GM23338 (cell line): ENCODE measurements at regions not wholly inside any gene's neighbourhood (a gene's known extent, or its start where the extent isn't known, plus 50 kb on each side); places are given as distances from the start of the nearest gene placed in this dataset.

ENCODE experiments used
- ATAC-seq: fragments of 200-7000 bp; cut with Tn5 transposase; 3 replicates; pipeline ENCODE4 v1.9.1; 2020
- DNase-seq: peaks from one replicate; pipeline ENCODE4 v3.0.0-alpha.2; 2015; ENCODE audit warnings: low spot score
- H2AFZ ChIP-seq: fragments of 200-600 bp; sonication (generic); 2 replicates; pipeline ENCODE4 v1.8.0; 2016; ENCODE audit warnings: antibody characterized with exemption, mild to moderate bottlenecking, moderate library complexity
- H3F3A ChIP-seq: fragments of 200-600 bp; sonication (generic); replicated peaks from 2 replicates; pipeline ENCODE4 v1.8.0; 2017; ENCODE audit warnings: antibody characterized with exemption, mixed run types, low read depth
- H3K27ac ChIP-seq: fragments of 200-600 bp; sonication (generic); 2 replicates; pipeline ENCODE4 v1.6.1; 2016; ENCODE audit warnings: low read depth
- H3K27me3 ChIP-seq: fragments of 200-600 bp; sonication (generic); 2 replicates; pipeline ENCODE4 v1.8.0; 2016; ENCODE audit warnings: mild to moderate bottlenecking, mixed run types, moderate library complexity; ENCODE audit not compliant: insufficient read depth
- H3K36me3 ChIP-seq: fragments of 200-600 bp; sonication (generic); 2 replicates; pipeline ENCODE4 v1.8.0; 2016; ENCODE audit warnings: mild to moderate bottlenecking; ENCODE audit not compliant: insufficient read depth
- H3K4me1 ChIP-seq: fragments of 200-600 bp; sonication (generic); 2 replicates; pipeline ENCODE4 v1.8.0; 2016; ENCODE audit warnings: mild to moderate bottlenecking, moderate library complexity; ENCODE audit not compliant: insufficient read depth
- H3K4me2 ChIP-seq: fragments of 200-600 bp; sonication (generic); 2 replicates; pipeline ENCODE4 v1.7.1; 2017; ENCODE audit warnings: mixed run types
- H3K4me3 ChIP-seq: fragments of 200-600 bp; sonication (generic); 2 replicates; pipeline ENCODE4 v1.6.1; 2016; ENCODE audit warnings: mixed run types
- H3K79me2 ChIP-seq: fragments of 200-600 bp; sonication (generic); replicated peaks from 2 replicates; pipeline ENCODE4 v1.8.0; 2017; ENCODE audit warnings: mild to moderate bottlenecking; ENCODE audit not compliant: insufficient read depth
- H3K9me2 ChIP-seq: fragments of 200-600 bp; sonication (generic); 2 replicates; pipeline ENCODE4 v1.8.0; 2017; ENCODE audit not compliant: insufficient read depth
- H4K20me1 ChIP-seq: fragments of 200-600 bp; sonication (generic); replicated peaks from 2 replicates; pipeline ENCODE4 v1.8.0; 2017; ENCODE audit warnings: mild to moderate bottlenecking; ENCODE audit not compliant: insufficient read depth
- H3K27ac Mint-ChIP-seq: 2 replicates; pipeline ENCODE4 v1.8.0; 2020; ENCODE audit warnings: inconsistent platforms, mild to moderate bottlenecking, moderate library complexity, mixed read lengths
- H3K27me3 Mint-ChIP-seq: 3 replicates; pipeline ENCODE4 v1.8.0; 2022; ENCODE audit warnings: low read depth, mild to moderate bottlenecking, moderate library complexity, mixed read lengths, inconsistent platforms; ENCODE audit not compliant: insufficient read depth, poor library complexity
- H3K36me3 Mint-ChIP-seq: 3 replicates; pipeline ENCODE4 v1.8.0; 2021; ENCODE audit warnings: low read depth, mild to moderate bottlenecking, inconsistent platforms, moderate library complexity, mixed read lengths
- H3K4me1 Mint-ChIP-seq: 3 replicates; pipeline ENCODE4 v1.8.0; 2020; ENCODE audit warnings: mild to moderate bottlenecking, inconsistent platforms, mixed read lengths
- H3K4me3 Mint-ChIP-seq: 3 replicates; pipeline ENCODE4 v1.8.0; 2021; ENCODE audit warnings: moderate library complexity, mild to moderate bottlenecking, inconsistent platforms, mixed read lengths
- H3K9me3 Mint-ChIP-seq: 3 replicates; pipeline ENCODE4 v1.8.0; 2020; ENCODE audit warnings: moderate library complexity, mild to moderate bottlenecking, inconsistent platforms, mixed read lengths
- CREB1 ChIP-seq: fragments of 250-450 bp; sonication (Bioruptor Pico); IDR thresholded peaks from 2 replicates; pipeline ENCODE4 v1.5.0; 2020; ENCODE audit warnings: low read depth, mild to moderate bottlenecking, moderate library complexity
- EZH2phosphoT487 ChIP-seq: fragments of 200-600 bp; sonication (generic); IDR thresholded peaks from one replicate; pipeline ENCODE4 v1.8.1; 2018; ENCODE audit warnings: antibody characterized with exemption; ENCODE audit not compliant: unreplicated experiment
- NANOG ChIP-seq: IDR thresholded peaks from 2 replicates; pipeline ENCODE4 v1.6.1; 2016; ENCODE audit warnings: antibody characterized with exemption, borderline replicate concordance
- STAT1 ChIP-seq: IDR thresholded peaks from one replicate; pipeline ENCODE4 v1.6.1; 2016; ENCODE audit warnings: antibody characterized with exemption; ENCODE audit not compliant: unreplicated experiment
- ZNF114 ChIP-seq: fragments of 250-450 bp; sonication (Bioruptor Pico); IDR thresholded peaks from 2 replicates; pipeline ENCODE4 v1.5.0; 2020; ENCODE audit warnings: mild to moderate bottlenecking, moderate library complexity
- TF ChIP-seq, protein P1 (sequence below): fragments of 250-450 bp; sonication (Bioruptor Pico); IDR thresholded peaks from 2 replicates; pipeline ENCODE4 v1.5.0; 2020; ENCODE audit warnings: mild to moderate bottlenecking, moderate library complexity
- TF ChIP-seq, protein P2 (sequence below): IDR thresholded peaks from one replicate; pipeline ENCODE4 v1.6.1; 2018; ENCODE audit warnings: antibody characterized with exemption; ENCODE audit not compliant: unreplicated experiment
- TF ChIP-seq, protein P3 (sequence below), 2 experiments: fragments of 200-600 bp in 1 of 2; sonication (generic) in 1 of 2; conservative IDR thresholded peaks; 2 replicates each; pipeline versions ENCODE4 v1.5.1 to v1.6.1; 2016 to 2017; ENCODE audit warnings: antibody characterized with exemption in 2 of 2, low read depth in 2 of 2, mild to moderate bottlenecking in 2 of 2, moderate library complexity in 1 of 2

DNA sequence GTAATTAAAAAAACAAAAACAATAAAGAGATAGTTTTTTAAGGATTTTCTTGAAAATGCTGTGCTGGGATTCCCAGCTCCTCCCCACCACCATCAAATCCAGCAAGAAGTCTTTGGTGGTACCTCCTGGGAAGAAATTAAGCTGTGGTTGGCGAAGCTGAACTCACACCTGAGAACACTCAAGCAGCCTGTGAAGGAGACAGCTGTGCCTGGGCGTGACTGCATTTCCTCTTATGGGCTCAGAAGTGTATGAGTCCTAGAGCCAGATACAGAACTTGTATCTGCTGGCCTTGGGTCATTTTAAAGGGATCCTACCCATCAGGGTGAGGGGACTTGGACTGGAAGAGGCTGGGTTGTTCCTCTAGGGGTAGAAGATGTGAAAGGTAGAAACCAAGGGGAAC lies 561.2 kb upstream of the SGCD start (continued):
- TF ChIP-seq, protein P1, sequence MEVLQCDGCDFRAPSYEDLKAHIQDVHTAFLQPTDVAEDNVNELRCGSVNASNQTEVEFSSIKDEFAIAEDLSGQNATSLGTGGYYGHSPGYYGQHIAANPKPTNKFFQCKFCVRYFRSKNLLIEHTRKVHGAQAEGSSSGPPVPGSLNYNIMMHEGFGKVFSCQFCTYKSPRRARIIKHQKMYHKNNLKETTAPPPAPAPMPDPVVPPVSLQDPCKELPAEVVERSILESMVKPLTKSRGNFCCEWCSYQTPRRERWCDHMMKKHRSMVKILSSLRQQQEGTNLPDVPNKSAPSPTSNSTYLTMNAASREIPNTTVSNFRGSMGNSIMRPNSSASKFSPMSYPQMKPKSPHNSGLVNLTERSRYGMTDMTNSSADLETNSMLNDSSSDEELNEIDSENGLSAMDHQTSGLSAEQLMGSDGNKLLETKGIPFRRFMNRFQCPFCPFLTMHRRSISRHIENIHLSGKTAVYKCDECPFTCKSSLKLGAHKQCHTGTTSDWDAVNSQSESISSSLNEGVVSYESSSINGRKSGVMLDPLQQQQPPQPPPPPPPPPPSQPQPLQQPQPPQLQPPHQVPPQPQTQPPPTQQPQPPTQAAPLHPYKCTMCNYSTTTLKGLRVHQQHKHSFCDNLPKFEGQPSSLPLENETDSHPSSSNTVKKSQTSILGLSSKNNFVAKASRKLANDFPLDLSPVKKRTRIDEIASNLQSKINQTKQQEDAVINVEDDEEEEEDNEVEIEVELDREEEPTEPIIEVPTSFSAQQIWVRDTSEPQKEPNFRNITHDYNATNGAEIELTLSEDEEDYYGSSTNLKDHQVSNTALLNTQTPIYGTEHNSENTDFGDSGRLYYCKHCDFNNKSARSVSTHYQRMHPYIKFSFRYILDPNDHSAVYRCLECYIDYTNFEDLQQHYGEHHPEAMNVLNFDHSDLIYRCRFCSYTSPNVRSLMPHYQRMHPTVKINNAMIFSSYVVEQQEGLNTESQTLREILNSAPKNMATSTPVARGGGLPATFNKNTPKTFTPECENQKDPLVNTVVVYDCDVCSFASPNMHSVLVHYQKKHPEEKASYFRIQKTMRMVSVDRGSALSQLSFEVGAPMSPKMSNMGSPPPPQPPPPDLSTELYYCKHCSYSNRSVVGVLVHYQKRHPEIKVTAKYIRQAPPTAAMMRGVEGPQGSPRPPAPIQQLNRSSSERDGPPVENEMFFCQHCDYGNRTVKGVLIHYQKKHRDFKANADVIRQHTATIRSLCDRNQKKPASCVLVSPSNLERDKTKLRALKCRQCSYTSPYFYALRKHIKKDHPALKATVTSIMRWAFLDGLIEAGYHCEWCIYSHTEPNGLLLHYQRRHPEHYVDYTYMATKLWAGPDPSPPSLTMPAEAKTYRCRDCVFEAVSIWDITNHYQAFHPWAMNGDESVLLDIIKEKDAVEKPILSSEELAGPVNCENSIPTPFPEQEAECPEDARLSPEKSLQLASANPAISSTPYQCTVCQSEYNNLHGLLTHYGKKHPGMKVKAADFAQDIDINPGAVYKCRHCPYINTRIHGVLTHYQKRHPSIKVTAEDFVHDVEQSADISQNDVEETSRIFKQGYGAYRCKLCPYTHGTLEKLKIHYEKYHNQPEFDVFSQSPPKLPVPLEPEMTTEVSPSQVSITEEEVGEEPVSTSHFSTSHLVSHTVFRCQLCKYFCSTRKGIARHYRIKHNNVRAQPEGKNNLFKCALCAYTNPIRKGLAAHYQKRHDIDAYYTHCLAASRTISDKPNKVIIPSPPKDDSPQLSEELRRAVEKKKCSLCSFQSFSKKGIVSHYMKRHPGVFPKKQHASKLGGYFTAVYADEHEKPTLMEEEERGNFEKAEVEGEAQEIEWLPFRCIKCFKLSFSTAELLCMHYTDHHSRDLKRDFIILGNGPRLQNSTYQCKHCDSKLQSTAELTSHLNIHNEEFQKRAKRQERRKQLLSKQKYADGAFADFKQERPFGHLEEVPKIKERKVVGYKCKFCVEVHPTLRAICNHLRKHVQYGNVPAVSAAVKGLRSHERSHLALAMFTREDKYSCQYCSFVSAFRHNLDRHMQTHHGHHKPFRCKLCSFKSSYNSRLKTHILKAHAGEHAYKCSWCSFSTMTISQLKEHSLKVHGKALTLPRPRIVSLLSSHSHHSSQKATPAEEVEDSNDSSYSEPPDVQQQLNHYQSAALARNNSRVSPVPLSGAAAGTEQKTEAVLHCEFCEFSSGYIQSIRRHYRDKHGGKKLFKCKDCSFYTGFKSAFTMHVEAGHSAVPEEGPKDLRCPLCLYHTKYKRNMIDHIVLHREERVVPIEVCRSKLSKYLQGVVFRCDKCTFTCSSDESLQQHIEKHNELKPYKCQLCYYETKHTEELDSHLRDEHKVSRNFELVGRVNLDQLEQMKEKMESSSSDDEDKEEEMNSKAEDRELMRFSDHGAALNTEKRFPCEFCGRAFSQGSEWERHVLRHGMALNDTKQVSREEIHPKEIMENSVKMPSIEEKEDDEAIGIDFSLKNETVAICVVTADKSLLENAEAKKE (CRISPR knock-in tag): no peak
- no peak for TF ChIP-seq CREB1 (CRISPR knock-in tag)
- no peak for TF ChIP-seq ZNF114
- TF ChIP-seq, protein P2, sequence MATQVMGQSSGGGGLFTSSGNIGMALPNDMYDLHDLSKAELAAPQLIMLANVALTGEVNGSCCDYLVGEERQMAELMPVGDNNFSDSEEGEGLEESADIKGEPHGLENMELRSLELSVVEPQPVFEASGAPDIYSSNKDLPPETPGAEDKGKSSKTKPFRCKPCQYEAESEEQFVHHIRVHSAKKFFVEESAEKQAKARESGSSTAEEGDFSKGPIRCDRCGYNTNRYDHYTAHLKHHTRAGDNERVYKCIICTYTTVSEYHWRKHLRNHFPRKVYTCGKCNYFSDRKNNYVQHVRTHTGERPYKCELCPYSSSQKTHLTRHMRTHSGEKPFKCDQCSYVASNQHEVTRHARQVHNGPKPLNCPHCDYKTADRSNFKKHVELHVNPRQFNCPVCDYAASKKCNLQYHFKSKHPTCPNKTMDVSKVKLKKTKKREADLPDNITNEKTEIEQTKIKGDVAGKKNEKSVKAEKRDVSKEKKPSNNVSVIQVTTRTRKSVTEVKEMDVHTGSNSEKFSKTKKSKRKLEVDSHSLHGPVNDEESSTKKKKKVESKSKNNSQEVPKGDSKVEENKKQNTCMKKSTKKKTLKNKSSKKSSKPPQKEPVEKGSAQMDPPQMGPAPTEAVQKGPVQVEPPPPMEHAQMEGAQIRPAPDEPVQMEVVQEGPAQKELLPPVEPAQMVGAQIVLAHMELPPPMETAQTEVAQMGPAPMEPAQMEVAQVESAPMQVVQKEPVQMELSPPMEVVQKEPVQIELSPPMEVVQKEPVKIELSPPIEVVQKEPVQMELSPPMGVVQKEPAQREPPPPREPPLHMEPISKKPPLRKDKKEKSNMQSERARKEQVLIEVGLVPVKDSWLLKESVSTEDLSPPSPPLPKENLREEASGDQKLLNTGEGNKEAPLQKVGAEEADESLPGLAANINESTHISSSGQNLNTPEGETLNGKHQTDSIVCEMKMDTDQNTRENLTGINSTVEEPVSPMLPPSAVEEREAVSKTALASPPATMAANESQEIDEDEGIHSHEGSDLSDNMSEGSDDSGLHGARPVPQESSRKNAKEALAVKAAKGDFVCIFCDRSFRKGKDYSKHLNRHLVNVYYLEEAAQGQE: no peak
- TF ChIP-seq STAT1: no peak
- TF ChIP-seq EZH2phosphoT487: no peak

DNA sequence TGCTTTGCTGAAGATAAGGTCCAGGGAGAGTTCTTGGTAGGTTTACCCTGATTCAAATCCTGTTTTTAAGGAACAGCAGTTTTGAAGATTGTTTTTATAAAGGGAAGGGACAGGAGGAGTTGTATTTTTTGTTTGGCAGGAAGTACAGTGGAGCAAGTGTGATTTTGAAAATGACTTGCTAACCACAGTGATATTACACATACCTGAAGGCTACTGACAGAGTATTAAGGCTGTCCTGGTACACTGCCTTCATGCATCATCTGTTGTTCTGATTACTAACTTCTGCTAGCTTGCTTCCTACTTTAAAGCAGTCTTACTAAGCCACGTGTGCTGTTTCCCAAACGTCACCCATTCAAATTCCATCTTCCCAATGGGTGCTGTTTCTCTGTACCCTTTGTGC lies 559.5 kb upstream of the SGCD start:
- H3K4me1 Mint-ChIP-seq: peaks cover 24% of the 10 kb centered on the region
- Histone ChIP-seq H3K27me3 (no peaks in the 10 kb centered on the region), H3K79me2 (no peaks in the 10 kb centered on the region), H3K36me3 (no peaks in the 10 kb centered on the region), H3K4me2 (no peak overlapping the region), H3K4me3 (no peak overlapping the region), H3F3A (no peaks in the 10 kb centered on the region), H3K27ac (no peak overlapping the region), H3K9me2 (no peaks in the 10 kb centered on the region), H2AFZ (no peak overlapping the region; the same call in 1 of the 2 replicates), H4K20me1 (no peaks in the 10 kb centered on the region), H3K4me1 (peaks cover 10% of the 10 kb centered on the region)
- no peaks in the 10 kb centered on the region for H3K36me3 Mint-ChIP-seq
- no peak for DNase-seq
- H3K27me3 Mint-ChIP-seq: no peaks in the 10 kb centered on the region
- H3K4me3 Mint-ChIP-seq: no peak overlapping the region
- no peaks in the 10 kb centered on the region for H3K9me3 Mint-ChIP-seq
- no peak for ATAC-seq
- no peak overlapping the region for H3K27ac Mint-ChIP-seq
- no peak for TF ChIP-seq NANOG
- TF ChIP-seq, protein P2: no peak
- TF ChIP-seq, protein P3, sequence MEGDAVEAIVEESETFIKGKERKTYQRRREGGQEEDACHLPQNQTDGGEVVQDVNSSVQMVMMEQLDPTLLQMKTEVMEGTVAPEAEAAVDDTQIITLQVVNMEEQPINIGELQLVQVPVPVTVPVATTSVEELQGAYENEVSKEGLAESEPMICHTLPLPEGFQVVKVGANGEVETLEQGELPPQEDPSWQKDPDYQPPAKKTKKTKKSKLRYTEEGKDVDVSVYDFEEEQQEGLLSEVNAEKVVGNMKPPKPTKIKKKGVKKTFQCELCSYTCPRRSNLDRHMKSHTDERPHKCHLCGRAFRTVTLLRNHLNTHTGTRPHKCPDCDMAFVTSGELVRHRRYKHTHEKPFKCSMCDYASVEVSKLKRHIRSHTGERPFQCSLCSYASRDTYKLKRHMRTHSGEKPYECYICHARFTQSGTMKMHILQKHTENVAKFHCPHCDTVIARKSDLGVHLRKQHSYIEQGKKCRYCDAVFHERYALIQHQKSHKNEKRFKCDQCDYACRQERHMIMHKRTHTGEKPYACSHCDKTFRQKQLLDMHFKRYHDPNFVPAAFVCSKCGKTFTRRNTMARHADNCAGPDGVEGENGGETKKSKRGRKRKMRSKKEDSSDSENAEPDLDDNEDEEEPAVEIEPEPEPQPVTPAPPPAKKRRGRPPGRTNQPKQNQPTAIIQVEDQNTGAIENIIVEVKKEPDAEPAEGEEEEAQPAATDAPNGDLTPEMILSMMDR (conservative IDR thresholded peaks at IDR 0.05; ENCODE audit: low read depth in 2 of 2): no peak
